SK-N-SH treated with all-trans-retinoic acid at 6 μM for 48 hours (cell line): ENCODE measurements at regions not wholly inside any gene's neighbourhood (a gene's known extent, or its start where the extent isn't known, plus 50 kb on each side); places are given as distances from the start of the nearest gene placed in this dataset.

Experiments
- ARNTL ChIP-seq: fragments of 450-650 bp; formaldehyde crosslinking; IDR thresholded peaks from 2 replicates; pipeline ENCODE4 v1.5.0; 2020; ENCODE audit warnings: low read depth, mild to moderate bottlenecking, moderate library complexity, borderline replicate concordance
- CSDC2 ChIP-seq: fragments of 250-450 bp; sonication (Bioruptor Pico); IDR thresholded peaks from 2 replicates; pipeline ENCODE4 v1.5.0; 2020; ENCODE audit warnings: mild to moderate bottlenecking, moderate library complexity
- OSR1 ChIP-seq: fragments of 250-450 bp; sonication (Bioruptor Pico); IDR thresholded peaks from 2 replicates; pipeline ENCODE4 v1.8.0; 2022; ENCODE audit warnings: moderate library complexity, mild to moderate bottlenecking, inconsistent platforms
- PPARA ChIP-seq: fragments of 250-450 bp; sonication (Bioruptor Pico); IDR thresholded peaks from 2 replicates; pipeline ENCODE4 v1.5.0; 2020; ENCODE audit warnings: mild to moderate bottlenecking, borderline replicate concordance
- RARB ChIP-seq: fragments of 250-450 bp; sonication (Bioruptor Pico); IDR thresholded peaks from 2 replicates; pipeline ENCODE4 v1.8.0; 2021; ENCODE audit warnings: mild to moderate bottlenecking, moderate library complexity
- TCF4 ChIP-seq: fragments of 250-450 bp; sonication (Bioruptor Pico); IDR thresholded peaks from 2 replicates; pipeline ENCODE4 v1.8.0; 2021; ENCODE audit warnings: mild to moderate bottlenecking, moderate library complexity, borderline replicate concordance
- ZFP30 ChIP-seq: fragments of 450-650 bp; formaldehyde crosslinking; IDR thresholded peaks from 2 replicates; pipeline ENCODE4 v1.5.0; 2022; ENCODE audit warnings: mild to moderate bottlenecking, moderate library complexity
- ZNF8 ChIP-seq: fragments of 450-650 bp; formaldehyde crosslinking; IDR thresholded peaks from 2 replicates; pipeline ENCODE4 v1.5.0; 2020; ENCODE audit warnings: mild to moderate bottlenecking, moderate library complexity
- TF ChIP-seq, protein P1 (sequence below): fragments of 250-450 bp; sonication (Bioruptor Pico); IDR thresholded peaks from 2 replicates; pipeline ENCODE4 v1.8.0; 2020; ENCODE audit warnings: mild to moderate bottlenecking, moderate library complexity, borderline replicate concordance

DNA sequence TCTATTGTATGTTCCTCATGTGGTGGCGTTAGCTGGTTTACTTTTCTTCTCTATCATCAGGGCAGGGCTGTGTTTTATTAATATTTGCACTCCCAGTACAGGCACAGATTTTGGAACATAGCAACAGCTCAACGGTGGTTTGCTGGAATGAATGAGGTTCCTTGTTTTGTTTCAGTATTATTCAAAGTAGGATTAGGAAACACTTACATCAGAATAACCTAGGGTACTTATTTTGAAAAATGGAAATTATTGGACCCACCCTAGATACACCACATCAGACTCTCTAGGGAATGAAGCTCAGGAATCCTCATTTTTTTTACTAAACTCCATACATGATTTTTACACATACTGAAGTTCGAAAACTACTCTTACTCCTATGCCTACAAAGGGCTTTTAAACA, 108.8 kb upstream of the ENPEP start:
- TF ChIP-seq, protein P1, sequence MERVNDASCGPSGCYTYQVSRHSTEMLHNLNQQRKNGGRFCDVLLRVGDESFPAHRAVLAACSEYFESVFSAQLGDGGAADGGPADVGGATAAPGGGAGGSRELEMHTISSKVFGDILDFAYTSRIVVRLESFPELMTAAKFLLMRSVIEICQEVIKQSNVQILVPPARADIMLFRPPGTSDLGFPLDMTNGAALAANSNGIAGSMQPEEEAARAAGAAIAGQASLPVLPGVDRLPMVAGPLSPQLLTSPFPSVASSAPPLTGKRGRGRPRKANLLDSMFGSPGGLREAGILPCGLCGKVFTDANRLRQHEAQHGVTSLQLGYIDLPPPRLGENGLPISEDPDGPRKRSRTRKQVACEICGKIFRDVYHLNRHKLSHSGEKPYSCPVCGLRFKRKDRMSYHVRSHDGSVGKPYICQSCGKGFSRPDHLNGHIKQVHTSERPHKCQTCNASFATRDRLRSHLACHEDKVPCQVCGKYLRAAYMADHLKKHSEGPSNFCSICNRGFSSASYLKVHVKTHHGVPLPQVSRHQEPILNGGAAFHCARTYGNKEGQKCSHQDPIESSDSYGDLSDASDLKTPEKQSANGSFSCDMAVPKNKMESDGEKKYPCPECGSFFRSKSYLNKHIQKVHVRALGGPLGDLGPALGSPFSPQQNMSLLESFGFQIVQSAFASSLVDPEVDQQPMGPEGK = no peak
- no peak for TF ChIP-seq OSR1 (CRISPR knock-in tag)
- no peak for TF ChIP-seq RARB
- TF ChIP-seq ZFP30 (CRISPR knock-in tag) = no peak
- TF ChIP-seq ARNTL (CRISPR knock-in tag) = no peak
- TF ChIP-seq CSDC2 (CRISPR knock-in tag) = no peak
- TF ChIP-seq ZNF8 = no peak
- TF ChIP-seq PPARA (CRISPR knock-in tag) = no peak
- TF ChIP-seq TCF4 (CRISPR knock-in tag) = no peak
